GM19468 (cell line): ENCODE measurements at regions not wholly inside any gene's neighbourhood (a gene's known extent, or its start where the extent isn't known, plus 50 kb on each side); places are given as distances from the start of the nearest gene placed in this dataset.

Experiments
- ATAC-seq: cut with Tn5 transposase; IDR thresholded peaks from one replicate; pipeline ENCODE4 v1.9.1; 2021; ENCODE audit warnings: mild to moderate bottlenecking, moderate library complexity, moderate number of reproducible peaks; ENCODE audit not compliant: unreplicated experiment; ENCODE audit errors: extremely low read depth

DNA sequence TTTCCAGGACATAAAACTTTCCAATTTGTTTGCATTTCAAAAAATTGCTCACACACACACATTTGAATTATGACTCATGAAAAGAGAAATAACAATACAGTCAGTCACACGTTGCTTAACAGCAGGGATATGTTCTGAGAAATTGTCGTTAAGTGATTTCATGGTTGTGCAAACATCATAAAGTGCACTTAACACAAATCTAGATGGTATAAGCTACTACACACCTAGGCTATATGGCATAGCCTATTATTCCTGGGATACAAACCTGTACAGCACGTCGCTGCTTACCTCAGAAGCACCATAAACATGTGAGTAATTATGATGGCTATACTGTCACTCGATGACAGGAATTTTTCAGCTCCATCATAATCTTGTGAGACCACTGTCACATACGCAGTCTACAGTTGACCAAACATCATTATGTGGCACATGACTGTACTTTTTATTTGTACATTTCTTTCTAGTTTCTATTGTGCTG is 378.2 kb downstream of the ACTL7B start:
- no peak for ATAC-seq

GRCh38 chr9:108476574-108476973 is 379.2 kb downstream of the ACTL7B start:
- no peak for ATAC-seq

DNA sequence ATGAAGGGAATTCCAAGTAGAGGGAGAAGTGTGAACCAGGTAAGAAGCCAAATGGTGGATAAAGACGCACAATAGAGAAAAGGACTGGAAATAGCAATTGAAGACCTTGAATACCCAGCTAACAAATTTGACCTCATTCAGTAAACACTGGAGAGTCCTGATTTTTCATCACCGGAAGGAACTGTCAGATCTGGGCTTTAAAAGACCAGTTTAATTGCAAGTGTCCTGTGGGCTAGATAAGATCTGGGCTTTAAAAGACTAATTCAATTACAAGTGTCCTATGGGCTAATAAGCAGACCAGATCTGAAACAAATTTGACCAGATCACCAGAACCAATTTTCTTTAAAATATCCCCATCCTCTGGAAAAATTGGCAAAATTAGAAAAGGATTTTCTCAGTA is 380.0 kb downstream of the ACTL7B start:
- ATAC-seq, result no peak

GRCh38 chr9:108474356-108474755 is 381.4 kb downstream of the ACTL7B start:
- no peak for ATAC-seq

GRCh38 chr9:108473209-108474112 is 382.3 kb downstream of the ACTL7B start:
- no peak for ATAC-seq

DNA sequence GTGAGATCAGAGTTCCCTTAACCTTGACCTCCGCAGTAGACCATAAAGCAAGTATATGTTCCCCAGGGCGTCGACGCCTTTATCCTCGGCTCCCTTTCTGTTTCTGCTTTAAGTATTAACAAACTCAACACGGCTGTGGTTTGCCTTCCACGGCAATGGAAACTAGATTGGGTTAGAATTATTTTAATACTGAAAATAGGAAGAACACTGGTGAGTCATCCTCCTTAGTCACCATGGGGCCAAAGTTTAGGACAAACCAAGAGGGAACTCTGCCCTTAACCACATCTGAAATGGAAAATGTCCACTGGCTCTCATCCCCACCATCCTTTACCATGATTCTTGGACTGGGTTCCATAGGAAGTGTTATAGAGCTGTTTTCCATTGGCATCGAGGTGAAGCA is 386.1 kb downstream of the ACTL7B start:
- no peak for ATAC-seq

GRCh38 chr9:108468364-108468763 is 387.4 kb downstream of the ACTL7B start:
- no peak for ATAC-seq

DNA sequence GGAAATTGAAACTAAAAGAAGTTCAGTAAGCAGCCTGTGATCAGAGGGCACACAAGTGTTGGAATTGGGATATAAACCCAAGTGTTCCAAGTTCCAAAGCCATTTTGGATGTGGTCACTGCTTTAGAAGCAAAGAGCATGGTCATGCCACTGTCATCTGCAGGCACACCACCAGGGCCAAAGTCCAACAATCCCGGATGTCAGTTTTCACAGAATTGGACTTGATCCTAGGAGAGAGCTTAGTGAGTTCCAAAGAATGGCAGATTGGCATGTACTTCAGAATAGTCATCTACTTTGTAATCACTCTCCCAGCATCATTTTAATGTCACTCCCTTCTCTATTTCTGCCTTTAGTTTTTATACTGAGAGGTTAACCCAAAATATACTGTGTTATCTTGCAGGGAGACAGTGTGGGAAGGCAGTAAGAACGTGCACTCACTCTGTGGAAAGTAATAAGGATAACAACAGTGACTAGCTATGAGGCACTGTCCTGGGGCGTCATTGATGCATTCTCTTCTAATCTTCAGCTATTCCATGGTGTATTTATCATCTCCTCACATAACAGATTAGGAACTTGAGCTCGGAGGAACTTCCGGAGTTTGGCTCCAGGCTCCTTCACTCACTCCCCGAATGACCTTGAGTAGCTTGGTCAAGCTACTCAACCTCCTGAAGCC is 388.0 kb downstream of the ACTL7B start:
- ATAC-seq, result no peak

GRCh38 chr9:108467161-108467560 is 388.6 kb downstream of the ACTL7B start:
- ATAC-seq, result no peak

- ATAC-seq, result no peak
Measured at GRCh38 chr9:108466304-108466703, 389.5 kb downstream of the ACTL7B start.

DNA sequence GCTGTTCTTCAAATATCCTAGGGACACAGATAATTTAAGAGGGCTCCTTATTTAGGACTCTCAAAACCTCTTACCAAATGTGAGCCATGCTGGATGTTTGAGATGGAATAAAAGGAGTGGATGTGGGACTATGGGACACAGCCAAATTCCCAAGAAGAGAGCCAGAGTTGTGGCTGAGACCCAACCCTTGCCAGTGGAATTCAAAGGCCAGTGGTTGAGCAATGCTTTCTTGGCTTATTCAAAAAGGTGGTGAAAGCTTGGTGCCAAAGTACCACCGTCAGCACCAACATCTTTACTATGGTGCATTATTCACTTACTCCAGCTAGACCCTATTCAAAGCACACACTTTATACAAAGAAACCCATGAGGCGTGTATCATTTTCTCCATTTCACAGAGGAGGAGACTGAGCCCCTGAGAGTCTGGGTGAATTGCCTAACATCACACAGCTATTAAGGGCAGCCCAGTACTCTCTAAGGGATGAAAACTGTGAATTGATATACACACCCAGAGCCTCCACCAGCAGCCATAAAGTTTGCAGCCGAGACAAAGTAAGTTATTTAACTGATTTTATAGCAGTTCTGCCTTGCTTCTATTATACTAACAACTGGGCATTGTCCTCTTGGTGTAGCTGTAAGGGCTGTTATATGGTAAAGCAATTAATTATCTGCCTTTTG is 391.7 kb downstream of the ACTL7B start:
- ATAC-seq, result no peak

DNA sequence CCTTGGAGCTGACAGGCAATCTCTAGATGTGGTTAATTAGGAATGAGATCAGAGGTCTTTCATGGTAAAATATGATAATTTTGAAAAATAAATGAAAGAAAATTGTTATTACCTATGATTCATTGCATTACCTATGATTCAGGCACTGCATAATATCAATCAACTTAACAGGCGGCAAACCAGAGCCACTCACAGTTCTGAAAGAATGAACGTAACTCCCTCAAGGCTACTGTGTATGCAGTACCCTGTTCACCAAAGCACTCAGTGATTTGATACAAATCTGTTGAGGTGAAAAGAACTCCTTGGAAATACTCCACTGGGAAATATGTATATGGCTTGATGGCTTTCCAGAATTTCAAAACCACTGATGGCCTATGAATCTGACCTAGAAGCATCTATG is 398.9 kb downstream of the ACTL7B start:
- ATAC-seq, result no peak

- no peak for ATAC-seq
Measured at GRCh38 chr9:108445431-108446071, 410.2 kb downstream of the ACTL7B start.

DNA sequence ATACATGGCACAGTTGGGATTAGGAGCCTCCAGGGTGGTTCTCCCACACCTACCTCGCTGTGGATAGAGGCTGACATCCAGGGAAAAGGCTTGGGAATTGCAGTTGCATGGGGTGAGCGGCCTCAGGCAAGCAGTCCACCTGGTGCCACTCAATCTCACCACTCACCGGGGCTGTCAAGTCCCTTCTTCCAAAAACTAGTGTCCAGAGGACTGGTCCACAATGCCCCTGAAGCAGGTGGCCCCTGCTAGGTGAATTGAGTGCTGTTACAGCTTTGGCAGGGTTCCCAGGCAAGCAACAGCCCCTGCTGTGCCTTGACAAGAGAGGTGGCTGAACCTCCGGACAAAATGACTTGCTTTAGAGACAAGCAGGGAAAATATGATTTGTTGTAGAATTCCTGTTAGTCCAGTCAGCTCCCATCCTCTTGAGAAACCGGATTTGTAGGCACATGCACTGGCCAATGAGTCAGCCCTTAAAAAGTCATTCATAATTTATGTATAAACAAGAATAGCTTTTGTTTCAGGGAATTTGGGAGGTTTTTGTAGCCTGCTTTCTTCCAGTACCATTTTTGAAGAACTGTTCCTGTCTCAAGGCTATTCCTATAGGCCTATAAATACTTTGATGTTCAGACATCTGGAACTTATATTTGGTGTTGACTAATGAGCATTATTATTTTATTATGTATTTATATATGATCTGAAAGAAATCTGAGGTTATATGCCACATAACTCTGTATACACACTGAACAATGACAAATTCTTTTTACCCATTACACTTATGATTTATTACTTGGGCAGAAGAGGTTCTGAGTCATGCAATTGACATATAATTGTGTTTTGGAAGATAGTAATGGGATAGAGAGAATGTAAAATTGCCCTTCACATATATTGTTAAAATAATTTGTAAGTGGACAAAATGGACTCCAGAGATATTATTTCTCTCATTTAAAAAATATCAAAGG is 411.1 kb downstream of the ACTL7B start:
- no peak for ATAC-seq

DNA sequence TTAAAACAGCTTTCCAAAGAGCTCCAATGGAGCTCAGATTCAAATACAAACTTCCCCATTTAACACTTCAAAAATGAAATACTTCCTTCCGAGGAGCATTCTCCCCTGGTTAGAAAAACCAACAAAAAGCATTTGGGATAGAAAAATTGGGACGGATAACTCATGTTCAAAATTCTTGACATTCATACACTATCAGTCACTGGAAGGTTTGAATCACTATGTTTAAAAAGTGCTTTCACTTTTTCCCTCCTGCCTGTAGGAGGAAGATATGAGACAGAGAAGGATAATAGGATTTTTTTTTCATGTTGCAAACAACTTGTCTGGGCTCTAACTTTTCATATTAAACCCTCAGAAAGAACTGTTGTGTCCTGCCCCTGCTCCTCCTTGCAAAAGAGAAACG is 412.0 kb downstream of the ACTL7B start:
- no peak for ATAC-seq

DNA sequence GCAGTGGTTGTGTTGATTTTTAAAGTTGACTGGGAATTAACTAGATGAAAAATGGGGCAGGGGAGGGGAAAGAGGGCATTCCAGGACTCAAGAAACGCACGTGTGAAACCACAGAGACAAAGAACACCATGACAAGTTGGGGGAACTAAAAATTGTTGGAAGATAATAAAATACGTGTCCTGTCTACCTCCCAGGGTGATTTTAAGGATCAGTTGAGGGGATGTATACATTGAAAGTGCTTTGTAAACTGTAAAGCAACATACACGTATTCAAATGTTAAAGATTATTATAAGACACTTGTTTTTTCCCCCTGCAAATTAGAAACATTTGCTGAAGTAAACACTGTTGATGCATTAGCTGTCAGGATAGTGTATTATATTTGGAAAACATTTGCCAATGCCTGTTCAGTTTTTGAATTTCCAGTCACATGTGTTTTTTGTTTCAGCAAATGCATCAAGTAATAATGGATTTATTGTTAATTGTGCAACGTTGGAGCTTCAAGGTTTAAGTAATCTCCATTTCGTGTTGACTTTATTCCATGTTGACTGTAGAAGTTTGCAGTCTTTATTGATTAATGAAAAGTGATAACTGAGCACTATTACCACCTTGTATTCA is 412.7 kb downstream of the ACTL7B start:
- ATAC-seq, result no peak

GRCh38 chr9:108442627-108443018 is 413.2 kb downstream of the ACTL7B start:
- ATAC-seq, result no peak

GRCh38 chr9:108441726-108442125 is 414.1 kb downstream of the ACTL7B start:
- ATAC-seq, result no peak

DNA sequence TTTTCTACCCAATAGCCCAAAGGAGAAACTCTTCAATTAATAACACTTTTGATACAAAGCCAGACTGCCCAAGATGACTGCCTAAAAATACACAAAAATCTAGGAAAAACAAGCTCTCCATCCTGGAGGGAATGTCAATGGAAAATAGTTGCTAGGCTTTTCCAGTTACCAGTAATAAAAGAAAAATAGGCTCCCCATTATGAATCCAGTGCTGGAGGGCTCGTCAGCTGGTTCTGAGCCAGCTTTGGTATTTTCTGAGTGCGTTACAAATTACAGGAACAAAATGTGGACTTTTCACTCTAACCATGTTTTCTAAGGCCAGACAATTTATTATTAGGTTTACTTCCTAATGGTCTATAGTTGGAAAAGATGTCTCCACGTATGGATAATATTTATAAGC is 414.5 kb downstream of the ACTL7B start:
- ATAC-seq, result no peak
